Superior temporal gyrus (tissue), 1 donor: ENCODE measurements at regions not wholly inside any gene's neighbourhood (a gene's known extent, or its start where the extent isn't known, plus 50 kb on each side); places are given as distances from the start of the nearest gene placed in this dataset.
"Not testable (repeated sequence)": the region's sequence is repeated elsewhere in the genome, so short reads cannot be mapped to it uniquely, and the experiment has no call there.

ENCODE experiments used
- DNase-seq: peaks from one replicate; pipeline ENCODE4 v3.0.0-alpha.2; 2016; ENCODE audit errors: extremely low spot score

- DNase-seq = no peak
Observed at GRCh38 chr10:64201936-64202335, 680.7 kb downstream of the REEP3 start.

DNA sequence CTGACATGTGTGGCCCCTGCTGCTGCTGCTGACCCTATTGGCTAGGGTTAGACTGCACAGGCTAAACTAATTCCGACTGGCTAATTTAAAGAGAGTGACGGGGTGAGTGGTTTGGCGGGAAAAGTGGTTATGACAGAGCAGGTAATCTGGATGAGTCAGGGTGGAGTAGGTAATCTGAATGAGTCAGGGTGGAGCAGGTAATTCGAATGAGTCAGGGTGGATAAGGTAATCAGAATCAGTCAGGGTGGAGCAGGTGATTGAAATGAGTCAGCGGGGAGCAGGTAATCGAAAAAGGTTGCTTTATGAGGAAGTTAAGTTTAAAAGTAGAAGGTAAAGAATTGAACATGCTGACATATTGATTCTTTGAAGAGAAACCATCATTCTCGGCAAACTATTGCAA, 683.3 kb downstream of the REEP3 start:
- DNase-seq = not testable (repeated sequence)

DNA sequence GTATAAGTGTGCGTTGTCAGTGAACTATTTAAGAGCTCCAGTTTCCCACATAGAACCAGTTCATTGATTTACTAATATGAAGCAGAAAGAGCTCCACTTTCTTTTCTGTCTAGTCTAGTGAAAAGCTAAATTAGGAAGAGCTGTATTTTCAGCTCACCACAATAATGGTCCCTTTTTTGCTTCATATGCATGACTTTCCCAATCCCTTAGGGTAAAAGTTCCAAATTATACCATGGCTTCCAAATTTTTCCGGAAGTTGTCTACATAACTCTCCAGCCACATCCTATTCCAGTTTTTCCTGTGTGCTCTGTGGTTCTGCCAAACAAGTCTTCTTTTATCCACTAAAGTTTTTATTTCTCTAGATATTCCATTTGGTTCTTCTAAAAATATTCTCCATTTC, 685.2 kb downstream of the REEP3 start:
- DNase-seq = no peak

DNA sequence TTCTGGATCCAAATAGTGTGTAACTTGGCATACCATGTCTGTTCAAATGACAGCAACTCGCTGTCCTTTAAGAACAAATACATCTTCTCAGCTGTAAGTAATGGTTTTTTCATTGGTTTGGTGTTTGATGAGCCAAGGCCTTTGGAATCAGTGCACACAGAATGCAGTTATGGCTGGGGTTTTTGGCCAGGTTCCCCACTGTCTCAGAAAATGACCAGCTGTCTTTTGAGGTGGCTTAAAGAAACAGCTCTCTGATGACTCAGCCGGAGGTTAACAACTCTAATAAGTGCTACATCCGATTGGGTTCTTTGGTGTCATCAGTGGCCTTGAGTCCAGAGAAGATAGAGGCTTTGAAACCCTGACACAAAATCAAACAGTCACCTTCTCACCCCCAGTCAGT, 688.4 kb downstream of the REEP3 start:
- DNase-seq = no peak

DNA sequence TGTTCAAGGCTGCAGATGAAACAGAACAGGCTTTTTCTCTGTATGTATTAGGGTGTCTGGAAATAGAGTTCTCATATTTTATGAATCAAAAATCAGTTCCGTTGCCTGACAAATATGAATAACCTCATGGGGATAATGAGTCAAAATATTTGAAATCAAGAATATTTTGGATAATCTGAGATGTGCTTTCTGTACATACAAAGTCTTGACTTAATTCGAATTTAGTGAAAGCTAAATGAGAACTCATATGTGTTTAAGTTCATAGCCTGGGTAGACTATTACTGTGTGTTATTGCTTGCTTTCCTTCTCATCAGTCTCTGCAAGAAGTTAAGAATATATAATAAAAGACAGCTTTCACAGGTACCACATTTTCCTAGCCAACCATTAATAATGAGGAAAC, 689.0 kb downstream of the REEP3 start:
- DNase-seq = no peak

- DNase-seq = no peak
Observed at GRCh38 chr10:64211466-64211865, 690.3 kb downstream of the REEP3 start.

GRCh38 chr10:64215088-64215487, 693.9 kb downstream of the REEP3 start:
- no peak for DNase-seq

GRCh38 chr10:64219271-64220025, 698.2 kb downstream of the REEP3 start:
- DNase-seq = no peak

DNA sequence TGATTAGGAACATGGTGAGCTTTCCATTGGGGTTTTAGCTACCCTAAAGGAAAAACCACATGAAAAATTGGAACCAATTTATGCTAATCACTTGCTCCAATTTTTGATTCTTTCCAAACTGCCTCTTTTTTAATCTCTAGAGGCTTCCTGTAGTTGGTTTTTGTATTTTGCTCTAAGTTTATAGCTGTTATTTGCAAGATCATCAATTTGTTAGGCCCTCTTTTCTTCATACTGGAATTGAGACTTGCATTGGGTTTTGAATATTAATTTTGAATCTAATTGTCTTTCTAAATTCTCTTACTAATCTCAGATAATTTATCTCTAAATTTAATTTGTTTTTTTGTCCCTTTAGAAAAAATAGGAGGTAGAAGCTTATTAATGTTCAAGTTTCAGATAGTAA, 713.3 kb downstream of the REEP3 start:
- no peak for DNase-seq

DNA sequence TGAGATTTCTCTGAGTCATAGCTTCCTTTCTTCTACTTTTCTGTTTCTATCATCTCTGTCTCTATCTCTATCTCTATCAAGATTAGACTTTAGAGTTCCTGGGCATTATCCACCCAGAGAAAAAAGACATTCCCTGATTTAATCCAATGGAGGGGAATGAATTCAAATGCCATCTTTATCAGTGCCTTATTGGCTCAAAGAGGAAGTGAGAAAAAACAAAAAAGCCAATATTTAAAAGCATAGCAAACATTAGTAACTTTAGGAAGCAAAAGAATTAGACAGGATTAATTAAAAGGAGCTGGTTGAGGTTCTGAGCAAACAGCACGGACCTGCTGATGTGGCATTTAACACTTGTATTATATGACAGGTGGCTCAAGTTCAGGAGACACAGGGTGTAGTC, 736.5 kb downstream of the REEP3 start:
- DNase-seq = no peak

DNA sequence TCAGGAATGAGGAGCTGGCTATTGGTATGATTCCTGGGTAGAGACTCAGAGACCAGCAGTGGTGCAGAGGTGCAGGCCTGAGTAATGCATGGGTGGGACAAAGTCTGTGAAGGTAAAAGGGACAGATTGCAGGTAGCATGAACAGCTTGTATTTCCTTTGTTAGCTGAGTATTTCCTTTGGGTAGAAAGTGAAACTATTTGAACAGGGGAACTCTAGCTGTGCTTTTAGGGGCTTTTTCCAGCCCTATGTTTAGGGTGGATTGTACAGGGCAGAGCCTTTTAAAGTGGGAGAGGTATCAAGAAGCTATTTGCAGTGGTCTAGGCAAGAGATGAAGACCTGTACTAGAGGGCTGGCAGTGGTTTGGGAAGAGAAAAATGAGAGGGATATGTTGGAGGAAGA, 739.9 kb downstream of the REEP3 start:
- no peak for DNase-seq

DNA sequence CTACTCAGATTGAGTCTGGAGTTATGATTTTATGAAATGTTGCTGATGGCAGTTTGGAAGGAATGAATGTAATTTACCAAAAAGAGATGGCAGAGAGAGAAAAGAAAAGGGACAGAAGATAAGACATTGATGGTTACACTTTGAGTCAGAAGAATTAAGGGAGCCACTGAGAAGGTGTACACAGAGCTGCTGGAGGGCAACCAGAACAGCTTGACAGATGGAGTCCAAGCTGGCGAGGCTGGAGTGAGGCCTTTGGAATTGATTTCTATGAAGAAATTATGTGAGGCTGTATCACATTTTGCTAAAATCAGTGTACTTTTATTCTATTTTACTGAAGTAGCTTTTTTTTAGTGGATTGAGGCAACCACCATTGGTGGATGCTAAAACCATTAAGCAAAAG, 740.5 kb downstream of the REEP3 start:
- no peak for DNase-seq

DNA sequence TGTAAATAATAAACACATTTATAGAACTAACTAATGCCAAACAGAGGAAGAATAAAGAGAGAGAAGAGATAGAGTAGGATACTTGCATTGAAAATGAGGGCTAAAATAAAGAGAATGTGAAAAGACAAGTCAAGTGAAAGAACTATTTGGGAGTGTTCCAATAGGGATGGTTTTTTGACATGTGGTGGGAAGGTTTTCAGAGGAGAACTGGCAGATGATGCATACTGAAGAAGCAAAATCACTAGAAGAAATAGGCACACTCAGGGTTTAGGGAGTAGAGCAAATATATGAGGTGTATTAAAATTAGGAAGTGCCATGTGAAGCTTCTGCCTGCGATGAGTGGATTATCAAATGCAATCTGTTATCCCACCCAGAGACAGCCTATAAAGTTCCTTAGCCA, 744.8 kb downstream of the REEP3 start:
- no peak for DNase-seq

DNA sequence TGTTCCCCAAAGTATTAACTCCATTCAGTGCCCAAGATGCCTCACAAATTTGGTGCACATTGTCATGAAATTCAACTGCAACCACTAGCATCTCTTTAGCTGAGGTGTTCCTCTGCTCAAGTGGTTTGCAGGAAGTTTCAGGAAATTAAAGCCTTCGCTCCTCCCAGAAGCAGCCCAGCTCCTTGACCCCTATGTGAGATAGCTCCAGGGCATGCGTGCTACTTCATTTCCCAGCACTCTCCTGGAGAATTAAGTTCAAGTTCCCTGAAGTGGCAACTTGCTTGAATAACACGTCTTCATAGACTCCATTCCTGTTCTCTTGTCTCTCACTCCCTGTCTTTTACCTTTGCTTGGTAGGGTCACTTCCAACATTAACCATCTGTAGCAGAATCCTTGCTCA, 750.3 kb downstream of the REEP3 start:
- DNase-seq = no peak

DNA sequence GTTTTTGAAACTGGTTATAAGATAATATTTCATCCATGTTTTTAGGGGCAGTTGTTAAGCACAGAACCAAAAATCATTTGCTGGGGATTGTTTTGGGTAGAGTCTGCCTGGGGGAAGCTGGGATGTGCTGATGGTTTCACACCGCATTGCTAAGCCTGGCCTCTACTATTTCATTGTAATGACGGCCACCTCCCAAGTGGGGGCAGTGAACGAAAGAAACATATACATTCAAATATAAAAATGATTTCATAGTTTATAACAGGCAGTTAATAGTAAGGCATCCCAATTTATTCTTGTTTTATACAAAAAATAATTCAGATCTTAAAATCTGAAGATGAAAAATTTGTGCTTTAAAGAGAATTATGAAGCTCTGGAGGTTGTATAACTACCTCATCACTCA, 750.8 kb downstream of the REEP3 start:
- no peak for DNase-seq

DNA sequence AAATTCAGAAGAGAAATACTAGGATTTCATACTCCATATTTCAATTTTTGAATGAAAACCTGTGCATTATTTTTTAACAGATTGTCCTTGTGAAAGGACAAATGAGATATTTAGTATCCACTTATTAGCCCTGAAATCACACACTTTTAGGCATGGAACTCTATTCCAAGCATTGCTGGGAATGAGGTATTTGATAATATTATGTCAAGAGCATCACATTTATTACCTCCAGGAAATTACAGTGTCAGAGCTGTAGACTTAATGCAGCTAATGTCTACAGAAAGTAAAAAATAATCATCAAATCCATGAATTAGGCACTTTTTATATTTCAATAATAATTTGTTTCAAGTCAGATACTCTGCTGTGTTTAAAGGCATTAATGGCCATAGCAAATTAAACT, 753.8 kb downstream of the REEP3 start:
- DNase-seq = no peak

DNA sequence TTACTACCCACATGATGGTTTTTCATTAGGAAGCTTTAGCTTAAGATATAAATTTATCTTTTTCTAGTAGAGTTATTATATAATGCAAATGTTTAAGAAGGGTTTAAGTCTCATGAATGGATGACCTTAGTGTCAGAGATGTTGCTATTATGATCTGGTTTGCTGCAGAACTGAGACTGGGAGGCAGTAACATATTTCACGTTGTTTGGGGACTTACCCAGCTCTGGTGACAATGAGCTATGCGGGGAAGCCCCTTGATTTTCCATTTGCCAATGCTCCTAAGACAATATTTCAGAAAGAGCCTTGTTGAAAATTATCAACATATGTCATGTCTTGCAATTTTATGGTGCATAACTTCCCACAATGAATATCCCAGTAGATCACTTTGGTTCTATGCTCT, 754.6 kb downstream of the REEP3 start:
- DNase-seq = no peak

GRCh38 chr10:64277536-64277935, 756.3 kb downstream of the REEP3 start:
- peak; percentile 58 for DNase-seq

DNA sequence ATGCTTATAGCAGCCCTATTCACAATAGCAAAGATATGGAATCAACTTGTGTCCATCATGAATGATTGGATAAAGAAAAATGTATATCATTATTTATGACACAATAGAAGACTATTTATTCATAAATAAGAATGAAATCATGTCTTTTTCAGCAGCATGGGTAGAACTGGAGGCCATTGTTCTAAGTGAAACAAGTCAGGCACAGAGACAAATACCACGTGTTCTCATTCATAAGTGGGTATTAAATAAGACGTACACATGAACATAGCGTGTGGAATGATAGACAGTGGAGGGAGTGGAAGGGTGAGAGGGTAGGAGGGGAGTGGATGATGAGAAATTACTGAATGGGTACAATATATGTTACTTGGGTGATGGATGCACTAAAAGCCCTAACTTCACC, 762.4 kb downstream of the REEP3 start:
- peak; percentile 84 for DNase-seq

GRCh38 chr10:64286533-64286932, 765.3 kb downstream of the REEP3 start:
- DNase-seq = peak; percentile 85

DNA sequence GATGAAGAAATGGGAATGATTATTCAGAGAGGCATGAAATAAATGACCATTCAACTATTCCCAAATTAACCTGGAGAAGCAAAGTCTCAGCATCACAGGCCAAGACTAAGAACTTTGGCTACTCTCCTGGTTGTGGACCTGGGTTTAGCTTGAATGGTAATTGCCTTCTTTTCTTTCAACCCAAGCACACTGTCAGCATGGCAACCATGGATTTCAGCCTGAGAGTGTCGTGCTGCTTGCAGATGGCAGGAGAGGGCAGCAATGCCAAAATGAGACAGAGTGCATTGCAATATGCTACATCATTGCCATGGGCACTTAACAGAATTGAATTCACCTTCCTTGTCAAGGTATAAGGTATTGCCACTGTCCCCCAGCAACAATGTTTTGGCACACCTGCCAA, 767.2 kb downstream of the REEP3 start:
- DNase-seq = peak; percentile 23

DNA sequence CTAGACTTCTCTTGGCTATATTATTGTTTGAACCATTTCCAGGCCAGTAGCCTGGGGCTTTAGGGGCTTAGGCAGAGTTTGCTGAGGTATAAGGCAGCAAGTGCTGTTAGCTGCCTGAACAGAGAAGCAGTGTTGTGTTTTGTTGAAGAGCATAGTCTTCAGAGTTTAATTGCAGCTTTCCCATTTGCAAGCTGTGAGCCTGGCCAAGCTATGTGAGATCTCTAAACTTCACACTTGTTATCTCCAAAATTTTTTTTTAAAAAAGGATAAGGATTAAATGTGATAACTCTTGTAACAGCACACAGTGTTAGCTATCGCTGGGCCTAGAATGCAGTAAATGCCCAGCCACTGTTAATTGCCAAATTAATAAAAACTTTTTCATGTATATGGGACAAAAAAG, 782.4 kb downstream of the REEP3 start:
- no peak for DNase-seq

DNA sequence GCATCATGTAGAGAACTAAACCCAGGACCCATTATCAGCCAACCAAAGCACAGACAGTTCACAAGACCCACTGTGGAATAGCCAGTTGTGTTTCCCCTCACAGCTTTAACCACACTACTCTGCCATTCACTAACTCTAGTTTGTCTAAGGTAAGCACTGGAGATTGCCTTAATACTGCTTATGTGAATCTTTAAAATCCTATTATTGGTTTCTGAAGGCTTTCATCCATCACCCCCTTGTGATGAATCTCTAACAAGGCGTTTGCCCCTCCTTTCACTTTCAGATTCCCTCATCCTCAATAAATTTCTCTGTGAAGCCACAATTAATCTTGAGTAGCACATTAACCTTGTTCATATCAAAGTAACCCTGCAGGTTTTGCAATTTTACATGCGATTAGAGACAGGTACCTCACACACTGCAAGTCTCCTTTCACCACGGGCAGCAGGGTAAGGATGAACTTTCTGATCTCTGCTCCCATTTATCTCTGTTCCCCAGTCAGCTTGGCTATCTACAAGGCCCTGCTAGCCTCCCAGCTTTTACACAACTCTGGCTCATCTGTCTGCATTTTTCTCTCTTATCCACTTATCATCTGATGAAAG, 785.6 kb downstream of the REEP3 start:
- no peak for DNase-seq

DNA sequence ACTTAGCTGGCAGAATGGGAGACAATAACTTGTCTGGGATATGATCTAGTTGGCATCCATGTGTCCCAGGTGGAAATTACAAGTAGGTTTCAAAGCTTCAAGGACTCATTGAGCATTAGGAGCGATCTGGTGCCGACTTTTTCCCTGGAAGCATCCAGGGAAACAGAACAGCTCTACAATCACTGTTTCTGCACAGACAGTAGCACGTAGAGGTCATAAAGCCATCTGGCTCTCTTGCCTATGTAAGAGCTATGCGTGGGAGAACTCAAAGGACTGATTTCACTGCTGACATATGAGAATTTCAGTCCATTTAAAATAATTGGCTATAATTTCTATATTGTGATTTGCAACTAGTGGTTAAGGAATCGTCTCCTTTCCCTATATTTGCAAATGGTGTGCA, 791.7 kb downstream of the REEP3 start:
- DNase-seq = no peak
